DOHH2 (cell line): ENCODE measurements at regions not wholly inside any gene's neighbourhood (a gene's known extent, or its start where the extent isn't known, plus 50 kb on each side); places are given as distances from the start of the nearest gene placed in this dataset.

Source experiments
- H3F3A ChIP-seq: fragments of 200-600 bp; sonication (generic), shearing (Covaris generic); 2 replicates; pipeline ENCODE4 v1.6.0; 2016; ENCODE audit warnings: antibody characterized with exemption, mild to moderate bottlenecking; ENCODE audit not compliant: control insufficient read depth, insufficient read depth
- H3K27ac ChIP-seq: fragments of 200-600 bp; sonication (generic); 2 replicates; pipeline ENCODE4 v1.5.1; 2014; ENCODE audit warnings: low read depth, mild to moderate bottlenecking, low read length, moderate library complexity
- H3K27me3 ChIP-seq: fragments of 200-600 bp; sonication (generic); 2 replicates; pipeline ENCODE4 v1.6.1; 2014; ENCODE audit warnings: mild to moderate bottlenecking, low read length, mixed read lengths; ENCODE audit not compliant: control insufficient read depth
- H3K36me3 ChIP-seq: fragments of 200-600 bp; sonication (generic); 2 replicates; pipeline ENCODE4 v1.6.1; 2014; ENCODE audit warnings: mild to moderate bottlenecking, low read length, moderate library complexity, mixed read lengths; ENCODE audit not compliant: control insufficient read depth
- H3K4me1 ChIP-seq: fragments of 200-600 bp; sonication (generic); 2 replicates; pipeline ENCODE4 v1.6.1; 2014; ENCODE audit warnings: mild to moderate bottlenecking, low read length, mixed read lengths; ENCODE audit not compliant: control insufficient read depth
- H3K4me2 ChIP-seq: fragments of 200-600 bp; sonication (generic); 2 replicates; pipeline ENCODE4 v1.6.0; 2014; ENCODE audit warnings: mild to moderate bottlenecking, low read length, moderate library complexity
- H3K4me3 ChIP-seq: fragments of 200-600 bp; sonication (generic); 2 replicates; pipeline ENCODE4 v1.5.1; 2014; ENCODE audit warnings: mild to moderate bottlenecking, low read length, mixed read lengths
- H3K79me2 ChIP-seq: fragments of 200-600 bp; sonication (generic); 2 replicates; pipeline ENCODE4 v1.6.1; 2014; ENCODE audit warnings: mild to moderate bottlenecking, low read length, mixed read lengths; ENCODE audit not compliant: control insufficient read depth
- H3K9me2 ChIP-seq: fragments of 200-600 bp; sonication (generic); replicated peaks from 2 replicates; pipeline ENCODE4 v1.6.1; 2014; ENCODE audit warnings: mild to moderate bottlenecking, low read length, mixed read lengths; ENCODE audit not compliant: control insufficient read depth
- H3K9me3 ChIP-seq: fragments of 200-600 bp; sonication (generic); 2 replicates; pipeline ENCODE4 v1.6.1; 2014; ENCODE audit warnings: antibody characterized with exemption, low read length, mixed read lengths; ENCODE audit not compliant: control insufficient read depth, insufficient read depth
- H4K20me1 ChIP-seq: fragments of 200-600 bp; sonication (generic); 2 replicates; pipeline ENCODE4 v1.6.0; 2014; ENCODE audit warnings: low read depth, mild to moderate bottlenecking, antibody characterized with exemption, low read length, moderate library complexity; ENCODE audit not compliant: control insufficient read depth, insufficient read depth
- CTCF ChIP-seq: fragments of 200-600 bp; sonication (generic); IDR thresholded peaks from one replicate; pipeline ENCODE4 v1.5.1; 2014; ENCODE audit warnings: antibody characterized with exemption, mild to moderate bottlenecking, low read depth, low read length; ENCODE audit not compliant: poor library complexity, severe bottlenecking
- EZH2phosphoT487 ChIP-seq: fragments of 200-600 bp; sonication (generic); IDR thresholded peaks from 2 replicates; pipeline ENCODE4 v1.6.1; 2017; ENCODE audit warnings: borderline replicate concordance, mild to moderate bottlenecking, antibody characterized with exemption, low read length, moderate library complexity, mixed read lengths

GRCh38 chr13:108470921-108471320 lies 158.5 kb upstream of the MYO16 start:
- Histone ChIP-seq H3K9me3 (no peaks in the 10 kb centered on the region), H3K4me3 (no peak overlapping the region), H3K36me3 (no peaks in the 10 kb centered on the region), H3K4me1 (no peaks in the 10 kb centered on the region), H3K9me2 (no peaks in the 10 kb centered on the region), H3K79me2 (no peaks in the 10 kb centered on the region), H3K27ac (no peak overlapping the region), H3K27me3 (no peaks in the 10 kb centered on the region), H4K20me1 (no peaks in the 10 kb centered on the region), H3F3A (no peaks in the 10 kb centered on the region), H3K4me2 (no peak overlapping the region)
- no peak for TF ChIP-seq CTCF

- Histone ChIP-seq H3K27me3 (no peaks in the 10 kb centered on the region), H3K36me3 (no peaks in the 10 kb centered on the region), H3K4me2 (no peak overlapping the region), H3K4me1 (no peaks in the 10 kb centered on the region), H3K79me2 (no peaks in the 10 kb centered on the region), H3K27ac (no peak overlapping the region), H4K20me1 (no peaks in the 10 kb centered on the region), H3K9me2 (no peaks in the 10 kb centered on the region), H3K4me3 (no peak overlapping the region), H3F3A (no peaks in the 10 kb centered on the region), H3K9me3 (no peaks in the 10 kb centered on the region)
- TF ChIP-seq EZH2phosphoT487 (no peak), CTCF (no peak)
Measured at GRCh38 chr13:108475181-108475580, 154.2 kb upstream of the MYO16 start.

GRCh38 chr13:108477376-108477775 lies 152.0 kb upstream of the MYO16 start:
- Histone ChIP-seq H4K20me1 (no peaks in the 10 kb centered on the region), H3K9me3 (no peaks in the 10 kb centered on the region), H3K79me2 (no peaks in the 10 kb centered on the region), H3K36me3 (no peaks in the 10 kb centered on the region), H3F3A (no peaks in the 10 kb centered on the region), H3K27me3 (no peaks in the 10 kb centered on the region), H3K4me3 (no peak overlapping the region), H3K27ac (no peak overlapping the region), H3K4me1 (no peaks in the 10 kb centered on the region), H3K9me2 (no peaks in the 10 kb centered on the region), H3K4me2 (no peak overlapping the region)
- no peak for TF ChIP-seq CTCF
- no peak for TF ChIP-seq EZH2phosphoT487

- Histone ChIP-seq H3K27me3 (no peaks in the 10 kb centered on the region), H3K9me2 (no peaks in the 10 kb centered on the region), H3K27ac (no peak overlapping the region), H3K4me3 (no peak overlapping the region), H4K20me1 (no peaks in the 10 kb centered on the region), H3K36me3 (no peaks in the 10 kb centered on the region), H3K4me2 (no peak overlapping the region), H3K4me1 (no peaks in the 10 kb centered on the region), H3K9me3 (no peaks in the 10 kb centered on the region), H3K79me2 (no peaks in the 10 kb centered on the region), H3F3A (no peaks in the 10 kb centered on the region)
- TF ChIP-seq EZH2phosphoT487 (no peak), CTCF (no peak)
Measured at GRCh38 chr13:108478179-108478578, 151.2 kb upstream of the MYO16 start.
